HG02981 (cell line): ENCODE measurements at regions not wholly inside any gene's neighbourhood (a gene's known extent, or its start where the extent isn't known, plus 50 kb on each side); places are given as distances from the start of the nearest gene placed in this dataset.

Experiments
- ATAC-seq: cut with Tn5 transposase; IDR thresholded peaks from one replicate; pipeline ENCODE4 v1.9.1; 2021; ENCODE audit warnings: mild to moderate bottlenecking, moderate library complexity; ENCODE audit not compliant: unreplicated experiment

- ATAC-seq: no peak
These were observed 56.1 kb downstream of the RMI2 start for GRCh38 chr16:11401161-11402050.

- ATAC-seq: no peak
These were observed 56.9 kb downstream of the RMI2 start for GRCh38 chr16:11402051-11402744.

GRCh38 chr16:11402745-11403533, 57.7 kb downstream of the RMI2 start:
- no peak for ATAC-seq

GRCh38 chr16:11403534-11403795, 58.2 kb downstream of the RMI2 start:
- ATAC-seq: no peak

GRCh38 chr16:11403920-11404319, 58.7 kb downstream of the RMI2 start:
- no peak for ATAC-seq

- no peak for ATAC-seq
These were observed 59.3 kb downstream of the RMI2 start for GRCh38 chr16:11404603-11405002.

- no peak for ATAC-seq
These were observed 60.3 kb downstream of the RMI2 start for GRCh38 chr16:11405331-11406176.

GRCh38 chr16:11406177-11406560, 60.9 kb downstream of the RMI2 start:
- no peak for ATAC-seq

GRCh38 chr16:11407047-11407982, 62.1 kb downstream of the RMI2 start:
- ATAC-seq: no peak

GRCh38 chr16:11408216-11408615, 63.0 kb downstream of the RMI2 start:
- no peak for ATAC-seq

- ATAC-seq: no peak
These were observed 64.1 kb downstream of the RMI2 start for GRCh38 chr16:11409398-11409797.

- ATAC-seq: no peak
These were observed 65.3 kb downstream of the RMI2 start for GRCh38 chr16:11410376-11411058.

- ATAC-seq: no peak
These were observed 65.8 kb downstream of the RMI2 start for GRCh38 chr16:11411059-11411550.

GRCh38 chr16:11412175-11412904, 67.1 kb downstream of the RMI2 start:
- no peak for ATAC-seq

- ATAC-seq: no peak
These were observed 68.0 kb downstream of the RMI2 start for GRCh38 chr16:11412965-11413887.

- ATAC-seq: no peak
These were observed 68.8 kb downstream of the RMI2 start for GRCh38 chr16:11413907-11414595.
